Suprapubic skin (tissue), 4 donors: ENCODE measurements at regions not wholly inside any gene's neighbourhood (a gene's known extent, or its start where the extent isn't known, plus 50 kb on each side); places are given as distances from the start of the nearest gene placed in this dataset.

Experiments used
- CTCF ChIP-seq, 2 donors: fragments of 200-600 bp in 1 of 2; fragments of 450-650 bp in 1 of 2; sonication (generic) in 1 of 2; IDR thresholded peaks; one replicate each; pipeline ENCODE4 v1.5.1; 2016 to 2019; ENCODE audit warnings: antibody characterized with exemption in 2 of 2, mild to moderate bottlenecking in 1 of 2, moderate library complexity in 1 of 2
- POLR2A ChIP-seq, 2 donors: fragments of 450-650 bp; IDR thresholded peaks; one replicate each; pipeline ENCODE4 v1.6.1; 2017; ENCODE audit warnings: antibody characterized with exemption in 2 of 2, mild to moderate bottlenecking in 2 of 2, moderate library complexity in 2 of 2
- POLR2AphosphoS5 ChIP-seq, 3 donors: sonication (generic); formaldehyde crosslinking; IDR thresholded peaks; one replicate each; pipeline ENCODE4 v1.6.1; 2017; ENCODE audit warnings: antibody characterized with exemption in 3 of 3

- TF ChIP-seq CTCF (IDR thresholded peaks at IDR 0.05) (no peak), POLR2AphosphoS5 (IDR thresholded peaks at IDR 0.05) (no peak), POLR2A (IDR thresholded peaks at IDR 0.05) (no peak)
Measured at GRCh38 chr4:3852711-3853110, 86.5 kb downstream of the ADRA2C start.
